HG03039 (cell line): ENCODE measurements at regions not wholly inside any gene's neighbourhood (a gene's known extent, or its start where the extent isn't known, plus 50 kb on each side); places are given as distances from the start of the nearest gene placed in this dataset.

Experiments used
- ATAC-seq: cut with Tn5 transposase; IDR thresholded peaks from one replicate; pipeline ENCODE4 v1.9.1; 2021; ENCODE audit warnings: mild to moderate bottlenecking, moderate library complexity; ENCODE audit not compliant: unreplicated experiment

DNA sequence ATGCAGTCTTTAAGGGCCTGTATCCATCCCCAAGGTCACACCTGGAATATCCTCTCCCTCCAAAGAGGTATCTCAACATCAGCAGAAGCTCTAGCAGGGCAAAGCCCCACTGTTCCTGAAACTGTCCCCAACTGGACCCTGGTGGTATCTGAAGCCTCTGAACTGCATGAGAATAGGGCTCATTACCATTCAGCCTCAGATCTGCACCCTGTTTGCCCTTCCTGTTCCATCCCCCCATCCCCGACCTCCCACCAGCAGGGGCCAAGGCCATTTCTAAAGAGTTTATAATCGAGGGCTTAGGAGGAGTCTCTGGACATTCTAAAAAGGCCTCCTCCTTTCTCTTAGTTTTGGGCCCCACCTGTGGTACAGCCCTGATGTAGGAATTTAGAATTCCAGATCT lies 74.0 kb upstream of the THY1 start:
- ATAC-seq, result no peak

DNA sequence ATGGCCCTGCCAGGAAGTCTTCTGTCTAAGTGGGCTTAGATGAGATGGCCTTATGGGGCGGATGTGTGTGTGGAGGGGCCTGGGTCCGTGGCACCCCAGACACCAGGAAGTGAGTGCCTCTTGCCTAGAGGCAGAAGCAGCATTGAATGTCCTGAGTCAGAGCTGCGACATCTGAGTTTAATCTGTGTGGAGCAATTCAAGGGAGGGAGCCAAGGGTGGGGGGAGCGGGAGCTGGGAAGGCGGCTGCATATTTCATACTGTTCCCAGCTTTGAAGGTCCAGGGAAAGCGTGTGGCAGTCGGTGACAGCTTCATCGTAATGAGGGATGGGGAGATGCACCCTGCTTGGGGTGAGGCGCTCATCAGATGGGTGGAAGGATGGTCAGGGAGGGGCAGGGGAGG lies 73.5 kb upstream of the THY1 start:
- no peak for ATAC-seq

DNA sequence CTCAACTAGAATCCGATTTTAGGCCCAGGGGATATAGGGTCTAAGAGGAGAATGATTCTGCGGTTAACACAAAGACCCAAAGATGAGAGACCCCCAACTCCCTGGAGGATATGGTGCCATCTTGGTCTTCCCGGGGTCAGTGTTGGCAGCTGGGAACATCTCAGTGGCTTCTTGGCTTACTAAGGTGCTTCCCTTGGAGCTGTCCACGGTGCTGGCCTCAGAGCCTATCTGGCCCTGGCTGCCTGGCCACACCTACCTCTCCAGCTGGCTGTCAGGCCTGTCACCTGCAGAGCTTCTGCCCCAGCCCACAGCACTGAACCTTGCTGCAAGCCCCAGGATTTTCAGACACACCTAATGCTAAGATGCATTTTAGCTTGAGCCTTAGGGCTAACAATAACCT lies 70.7 kb upstream of the THY1 start:
- no peak for ATAC-seq

DNA sequence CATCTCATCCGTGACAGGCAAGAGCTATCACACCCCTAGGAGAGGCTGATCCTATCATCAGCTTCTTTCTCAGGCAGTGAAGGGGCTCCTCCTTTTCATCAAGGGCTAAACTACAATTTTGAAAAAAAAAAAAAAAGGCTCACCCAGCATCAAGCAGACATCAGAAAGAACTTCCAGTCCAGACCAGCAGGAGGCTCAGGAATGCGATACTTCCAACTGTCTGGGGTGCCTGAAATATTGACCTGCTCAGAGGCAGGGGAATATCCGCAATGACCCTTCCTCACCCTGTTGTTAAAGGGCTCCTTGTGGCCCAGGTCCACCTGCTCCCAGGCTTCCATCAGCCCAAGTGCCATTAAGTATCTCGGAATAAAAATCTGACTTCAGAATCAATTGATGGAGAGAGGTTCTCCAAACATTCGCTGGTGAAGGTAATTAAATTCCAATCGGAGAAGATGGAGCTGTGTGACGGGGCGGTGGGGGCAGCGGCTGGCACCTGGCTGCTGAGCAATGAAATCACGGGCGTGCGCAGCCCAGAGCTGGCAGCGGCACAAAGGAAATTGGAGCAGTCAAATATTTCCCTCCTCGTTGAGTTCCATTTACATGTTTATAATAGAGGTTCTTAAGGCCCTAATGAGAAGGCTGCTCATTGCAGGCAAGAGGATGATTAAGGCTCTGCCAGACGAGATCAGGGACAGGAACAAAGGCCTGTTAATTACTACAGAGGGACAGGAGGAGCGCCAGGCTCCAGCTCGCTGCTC lies 69.0 kb upstream of the THY1 start:
- no peak for ATAC-seq

DNA sequence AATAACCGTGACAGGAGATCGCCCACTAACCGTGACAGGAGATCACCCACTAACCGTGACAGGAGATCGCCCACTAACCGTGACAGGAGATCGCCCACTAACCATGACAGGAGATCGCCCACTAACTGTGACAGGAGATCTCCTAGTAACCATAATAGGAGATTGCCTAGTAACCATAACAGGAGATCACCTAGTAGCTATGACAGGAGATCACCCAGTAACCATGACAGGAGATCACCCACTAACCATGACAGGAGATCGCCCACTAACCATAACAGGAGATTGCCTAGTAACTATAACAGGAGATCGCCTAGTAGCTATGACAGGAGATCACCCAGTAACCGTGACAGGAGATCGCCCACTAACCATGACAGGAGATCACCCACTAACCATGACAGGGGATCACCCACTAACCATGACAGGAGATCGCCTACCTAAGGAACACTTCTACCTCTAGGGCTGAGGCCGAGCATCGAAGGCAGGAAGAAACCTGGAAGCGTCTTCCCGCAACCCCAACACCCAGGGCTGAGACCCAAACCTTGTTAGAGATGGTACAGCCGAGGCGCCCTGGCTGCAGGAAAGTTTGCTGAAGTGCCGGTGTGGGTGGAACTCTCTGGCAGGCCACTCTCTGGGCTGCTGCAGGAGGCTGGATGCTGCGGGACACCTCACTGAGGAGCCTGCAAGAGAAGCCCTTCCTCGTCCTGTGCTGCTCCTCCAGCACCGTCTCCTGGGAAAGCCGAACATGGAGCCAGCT lies 67.5 kb upstream of the THY1 start:
- ATAC-seq, result no peak

DNA sequence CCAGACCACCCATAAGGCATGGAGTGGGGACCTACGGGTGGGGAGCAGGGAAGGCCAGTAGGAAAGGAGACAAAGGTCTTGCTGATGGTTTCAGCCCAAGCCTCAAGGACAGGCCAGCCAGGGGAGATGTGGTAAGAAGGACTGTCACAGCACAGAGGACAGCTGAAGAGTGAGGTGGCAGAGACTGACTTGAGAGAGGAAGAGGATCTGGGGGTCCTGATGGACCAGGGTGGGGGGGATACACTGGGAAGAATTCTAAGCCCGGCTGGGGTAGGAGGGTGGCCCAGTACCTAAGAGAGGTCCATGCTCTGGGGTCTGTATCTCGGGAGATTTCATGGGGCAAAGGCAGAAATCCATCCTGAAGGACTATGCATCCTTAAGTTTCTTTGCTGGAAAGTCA lies 66.1 kb upstream of the THY1 start:
- no peak for ATAC-seq

DNA sequence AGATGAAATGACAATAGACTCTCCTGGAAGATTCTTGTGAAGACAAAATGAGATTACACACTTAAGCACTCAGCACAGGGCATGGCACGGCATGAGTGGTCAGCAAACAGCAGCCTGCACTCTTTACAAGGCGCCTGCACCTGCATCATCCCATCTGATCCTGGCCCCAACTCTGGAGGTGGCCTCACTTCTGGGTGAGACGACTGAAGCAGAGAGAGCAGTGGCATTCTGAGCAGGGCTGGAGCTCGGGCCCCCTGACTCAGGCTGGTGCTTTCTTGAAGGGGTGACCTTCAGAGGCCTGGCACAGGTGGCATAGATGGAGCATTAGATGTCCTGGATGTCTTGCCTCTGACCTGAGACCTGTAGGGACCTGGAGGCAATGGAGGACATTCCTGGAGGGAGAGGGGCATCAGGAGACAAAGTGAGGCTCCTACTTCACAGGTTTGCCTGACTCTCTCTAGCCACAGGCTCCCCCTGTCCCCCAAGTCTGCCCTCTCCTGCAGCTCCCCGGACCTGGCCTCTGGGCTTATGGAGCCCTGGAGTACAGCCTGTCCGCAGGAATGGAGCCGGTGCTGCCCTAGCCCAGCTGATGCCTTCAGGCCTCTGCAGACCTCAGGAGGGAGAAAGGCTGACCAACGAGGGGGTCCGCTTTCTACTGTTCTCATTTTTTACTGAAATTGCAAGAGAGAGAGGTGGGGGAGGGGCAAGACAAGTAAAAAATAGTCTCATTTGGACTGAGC lies 65.5 kb upstream of the THY1 start:
- ATAC-seq, result no peak

DNA sequence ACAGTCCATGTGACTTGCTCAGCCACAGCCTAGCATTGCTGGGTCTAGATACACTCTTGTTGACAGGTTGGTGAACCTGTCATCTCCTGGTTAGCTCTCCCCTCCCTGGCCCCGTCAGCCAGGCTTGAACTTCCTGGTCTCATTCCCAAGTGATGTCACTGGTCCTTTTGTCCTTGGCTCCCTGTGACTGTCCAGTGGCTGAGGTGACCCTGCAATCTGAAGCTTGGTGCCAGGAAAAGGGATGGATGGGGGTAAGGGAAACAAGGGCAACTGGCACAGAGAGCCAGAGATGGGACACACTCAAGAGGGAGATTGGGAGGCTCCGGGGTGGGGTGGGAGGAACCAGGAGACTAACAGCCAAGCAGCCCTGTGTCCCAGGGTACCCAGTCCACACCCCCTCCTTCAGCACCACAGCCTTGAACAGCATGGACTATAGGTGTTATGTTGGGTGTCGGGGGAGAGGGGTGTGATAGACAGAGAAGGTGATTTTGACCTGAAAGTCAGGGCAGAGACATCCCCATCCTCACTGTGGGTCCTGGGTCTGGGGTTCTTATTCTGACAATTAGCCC lies 63.8 kb upstream of the THY1 start:
- no peak for ATAC-seq

DNA sequence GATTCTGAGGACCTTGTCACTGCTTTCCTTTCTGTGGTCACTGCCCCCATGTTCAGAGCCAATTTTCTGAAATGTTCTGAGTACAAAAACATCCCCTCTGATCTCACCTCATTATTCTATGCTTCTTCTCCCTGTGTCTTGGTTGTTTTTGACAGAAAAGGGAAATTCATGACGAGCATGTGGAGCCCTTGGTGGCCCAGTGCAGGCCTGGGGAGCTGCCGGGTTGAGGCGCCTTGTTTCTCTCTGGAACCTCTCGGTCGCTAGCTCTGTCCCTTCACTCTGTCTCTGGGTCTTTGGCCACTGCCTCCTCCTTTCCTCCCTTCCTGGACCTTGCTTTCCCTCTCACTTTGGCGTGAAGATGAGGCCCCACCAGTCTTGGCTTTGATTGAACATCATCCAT lies 63.0 kb upstream of the THY1 start:
- no peak for ATAC-seq

DNA sequence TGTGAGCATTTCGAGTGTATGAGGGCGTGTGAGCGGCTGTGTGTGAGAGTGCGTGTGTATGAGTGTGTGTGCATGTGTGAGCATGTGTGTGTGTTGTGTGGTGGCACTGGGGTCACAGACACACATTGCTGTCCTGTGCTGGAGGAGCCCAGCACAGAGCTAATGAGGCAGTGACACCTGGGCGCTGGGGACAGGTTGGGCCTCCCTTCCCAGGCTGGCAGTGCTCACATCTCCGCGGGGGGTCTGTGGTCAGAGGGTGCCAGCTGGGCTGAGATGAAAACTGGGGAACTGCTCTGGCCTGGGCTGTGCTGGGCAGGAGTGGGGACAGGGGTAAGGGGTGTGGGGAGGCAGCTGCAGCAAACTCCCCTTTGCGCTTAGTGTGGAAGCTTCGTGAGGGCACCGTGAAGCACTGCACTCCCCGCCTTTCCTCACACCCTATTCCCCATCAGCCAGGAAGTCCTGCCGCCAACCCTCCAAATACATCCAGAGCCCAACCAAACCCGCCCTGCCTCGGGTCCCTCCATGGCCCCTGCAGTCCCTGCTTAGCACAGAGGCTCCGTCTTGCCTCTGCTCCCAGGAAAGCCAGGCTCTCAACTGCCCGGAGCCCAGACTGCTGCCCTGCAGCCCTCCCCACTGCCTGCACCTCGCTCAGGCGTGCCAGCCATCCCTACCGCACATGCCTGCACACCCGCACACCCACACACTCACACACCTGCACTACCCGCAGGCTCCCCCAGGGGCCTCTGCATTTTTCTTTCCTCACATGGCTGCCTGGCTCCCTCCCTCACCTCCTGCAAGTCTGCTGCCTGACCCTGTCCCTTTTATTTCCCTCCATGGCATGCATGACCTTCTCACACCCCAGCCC lies 62.0 kb upstream of the THY1 start:
- ATAC-seq, result no peak

DNA sequence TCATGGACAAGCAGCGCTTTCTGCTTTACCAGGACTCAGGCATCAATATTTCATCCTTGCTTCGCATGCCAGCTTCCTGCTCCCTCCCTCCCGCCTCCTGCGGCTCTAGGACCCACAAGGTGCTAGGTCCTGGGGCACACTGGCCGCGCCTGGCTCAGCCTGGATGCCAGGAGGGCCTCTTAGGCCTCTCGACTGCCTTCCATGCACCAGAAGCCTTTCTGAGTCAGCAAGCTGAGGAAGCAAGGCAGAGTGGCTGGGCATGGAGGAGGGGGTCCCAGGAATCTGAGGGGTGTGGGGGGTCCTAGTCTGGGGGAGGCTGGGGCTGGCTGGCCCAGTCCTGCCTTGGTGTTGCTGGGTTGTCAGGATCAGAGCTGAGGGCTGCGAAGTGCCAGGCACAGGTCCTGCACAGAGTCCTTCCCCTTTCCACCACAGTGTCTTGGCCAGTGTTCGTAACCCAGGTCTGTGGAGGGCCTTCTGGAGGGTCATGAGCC lies 61.0 kb upstream of the THY1 start:
- ATAC-seq, result no peak

DNA sequence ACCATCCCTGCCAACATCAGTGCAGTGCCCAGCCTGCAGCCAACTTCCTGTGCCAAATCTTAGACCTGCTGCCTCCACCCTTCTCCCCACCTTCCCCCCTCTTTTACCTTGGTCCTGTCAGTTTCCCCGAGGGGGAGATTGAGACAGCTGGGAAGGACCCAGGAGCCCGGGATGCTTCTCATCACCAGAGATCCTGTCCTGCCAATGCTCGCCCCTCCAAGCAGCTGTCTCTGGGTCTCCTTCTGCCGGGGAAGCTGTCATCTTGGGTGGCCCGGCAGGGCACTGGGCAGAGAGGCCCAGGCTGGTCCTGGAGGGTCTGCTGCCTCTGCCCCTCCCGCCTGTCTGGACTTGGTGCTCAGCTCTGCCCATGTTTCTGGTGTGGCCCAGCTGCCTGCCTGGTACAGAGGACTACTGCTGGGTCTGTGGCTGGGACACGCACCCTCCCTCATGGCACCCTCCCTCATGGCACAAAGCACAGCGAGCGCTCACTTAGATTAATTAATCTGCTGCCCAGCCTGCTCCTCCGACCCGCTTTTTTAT lies 60.4 kb upstream of the THY1 start:
- no peak for ATAC-seq

DNA sequence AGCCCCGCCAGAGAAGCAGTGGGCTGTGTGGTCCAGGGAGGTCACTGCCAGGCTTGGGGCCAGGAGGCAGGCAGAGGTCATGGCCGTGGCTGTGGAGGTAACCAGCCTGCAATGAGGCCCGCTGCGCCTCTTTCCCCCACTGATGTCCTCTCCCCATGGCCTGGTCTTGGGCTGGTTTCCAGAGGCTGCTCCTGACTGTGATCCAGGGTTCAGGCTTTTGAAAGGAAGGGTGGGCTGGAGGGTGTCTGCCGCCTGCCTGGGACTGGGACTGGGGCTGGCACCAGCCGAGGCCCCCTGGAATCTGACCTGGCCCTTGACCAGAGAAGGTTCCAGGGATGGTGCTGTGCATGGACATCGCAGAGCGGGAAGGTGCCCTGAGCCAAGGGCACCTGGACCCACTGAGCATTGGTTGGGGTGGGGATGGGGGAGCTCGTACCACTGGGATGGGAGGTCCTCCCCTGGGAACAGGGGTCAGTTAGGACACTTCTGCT lies 59.6 kb upstream of the THY1 start:
- ATAC-seq, result no peak

DNA sequence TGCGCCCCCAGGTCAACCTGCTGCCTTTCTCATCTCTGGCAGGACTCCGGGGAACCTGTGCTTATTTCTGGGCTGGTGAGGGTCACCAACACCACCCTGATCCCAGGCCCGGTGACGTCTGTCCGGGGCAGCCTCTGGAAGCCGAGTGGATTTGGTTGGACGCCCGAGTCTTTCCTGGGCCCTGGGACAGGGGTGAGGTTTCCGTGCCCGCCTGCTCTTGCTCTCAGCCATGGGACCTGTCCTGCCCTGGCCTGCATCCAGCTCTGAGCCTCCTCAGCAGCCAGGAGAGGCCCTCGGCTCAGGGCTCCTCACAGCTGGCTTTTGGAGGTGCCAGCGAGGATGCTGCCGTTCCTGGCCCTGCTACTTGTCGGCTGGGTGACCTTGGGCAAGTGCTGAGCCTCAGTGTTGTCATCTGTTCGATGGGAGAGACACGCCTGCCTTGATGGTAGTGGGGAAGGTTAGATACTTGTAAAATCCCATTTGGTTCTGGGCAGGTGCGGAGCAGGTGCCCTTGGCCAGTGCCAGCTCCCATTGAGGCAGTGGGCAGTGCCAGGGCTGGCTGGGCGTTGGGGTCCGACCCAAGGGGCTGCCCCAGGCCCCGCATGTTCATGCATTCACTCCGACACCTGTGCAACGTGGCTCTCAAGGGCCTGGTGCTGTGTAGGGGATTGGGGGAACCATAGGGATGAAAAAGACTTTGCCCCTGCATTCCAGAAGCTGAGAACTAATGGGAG lies 58.9 kb upstream of the THY1 start:
- no peak for ATAC-seq

DNA sequence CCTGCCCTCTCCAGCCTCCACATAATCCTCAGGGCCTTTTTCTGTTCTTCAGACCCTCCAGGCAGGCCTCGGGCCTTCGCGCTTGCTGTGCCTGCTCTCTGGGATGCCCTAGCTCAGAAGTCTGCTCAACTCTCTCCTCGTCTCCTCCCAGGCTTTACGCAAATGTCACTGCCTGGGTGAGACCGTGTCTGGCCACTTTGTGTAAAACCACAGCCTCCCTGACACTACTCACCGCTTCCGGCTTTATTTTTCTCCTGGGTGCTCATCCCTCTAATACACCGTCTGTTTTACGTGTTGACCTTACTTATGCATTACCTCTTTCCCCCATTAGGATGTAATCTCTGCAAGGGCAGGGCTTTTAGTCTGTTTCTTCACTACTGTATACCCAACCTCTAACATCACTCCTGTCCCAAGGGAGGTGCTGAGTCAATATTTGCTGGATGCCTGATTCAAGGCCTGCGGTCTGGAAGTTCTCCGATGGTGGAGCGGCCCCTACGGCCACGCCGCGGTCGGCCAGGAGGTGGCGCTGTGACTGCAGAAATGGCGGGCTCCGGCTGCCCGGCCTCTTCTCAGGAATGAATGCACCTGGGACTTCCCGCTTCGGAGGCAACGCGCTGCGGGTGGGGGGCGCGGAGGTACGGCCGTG lies 58.2 kb upstream of the THY1 start:
- ATAC-seq, result no peak

DNA sequence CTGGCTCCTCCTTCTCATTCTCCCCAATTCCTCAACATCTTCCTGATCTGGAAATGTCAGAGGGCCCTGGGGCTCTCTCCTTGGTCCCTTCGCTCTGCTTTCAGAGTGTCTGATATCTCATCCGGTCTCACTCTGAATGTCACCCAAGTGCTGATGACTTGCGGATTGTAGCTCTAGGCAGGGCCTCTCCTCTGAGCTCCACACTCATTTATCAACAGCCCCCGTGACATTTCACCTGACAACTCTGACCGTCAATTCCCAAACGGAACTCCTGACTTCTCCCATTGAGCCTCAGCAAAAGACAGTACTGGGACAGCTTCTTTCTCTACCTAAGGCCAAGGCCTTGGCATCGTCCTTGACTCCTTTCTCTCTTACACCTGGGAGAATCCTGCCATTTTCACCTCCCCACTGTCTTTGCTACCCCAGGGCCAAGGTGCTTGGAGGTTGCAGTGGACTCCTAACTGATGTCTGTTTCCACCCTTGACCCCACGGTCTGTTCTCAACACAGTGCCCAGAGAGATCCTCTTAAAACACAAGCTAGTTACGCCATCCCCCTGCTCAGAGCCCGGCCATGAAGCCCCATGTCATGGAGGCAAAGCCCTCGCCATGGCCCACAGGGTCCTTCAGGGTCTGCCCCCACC lies 57.5 kb upstream of the THY1 start:
- ATAC-seq, result no peak

DNA sequence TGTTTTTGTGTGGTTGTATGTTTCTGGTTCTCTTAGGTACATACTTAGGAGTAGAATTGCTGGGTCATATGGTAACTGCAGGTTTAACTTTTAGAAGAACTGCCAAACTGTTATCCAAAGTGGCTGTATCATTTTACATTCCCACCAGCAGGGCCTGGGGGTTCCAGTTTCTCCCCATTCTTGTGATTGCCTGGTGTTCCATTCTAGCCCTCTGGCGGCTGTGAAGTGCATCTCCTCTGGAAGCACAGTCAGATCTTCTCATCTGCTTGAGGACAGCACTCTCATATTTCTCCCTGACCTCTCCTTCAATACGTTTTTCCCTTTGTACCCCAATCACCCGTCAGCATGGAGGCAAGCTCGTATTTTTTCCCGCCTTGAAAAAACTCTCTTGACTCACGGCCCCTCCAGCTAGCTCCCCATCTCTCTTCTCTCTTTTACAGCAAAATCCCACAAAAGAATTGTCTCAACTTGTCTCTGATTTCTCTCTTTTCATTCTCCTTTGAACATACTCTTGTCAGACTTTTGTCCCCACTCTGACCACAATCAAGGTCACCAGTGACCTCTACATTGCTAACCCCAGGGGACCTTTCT lies 56.8 kb upstream of the THY1 start:
- ATAC-seq, result no peak

DNA sequence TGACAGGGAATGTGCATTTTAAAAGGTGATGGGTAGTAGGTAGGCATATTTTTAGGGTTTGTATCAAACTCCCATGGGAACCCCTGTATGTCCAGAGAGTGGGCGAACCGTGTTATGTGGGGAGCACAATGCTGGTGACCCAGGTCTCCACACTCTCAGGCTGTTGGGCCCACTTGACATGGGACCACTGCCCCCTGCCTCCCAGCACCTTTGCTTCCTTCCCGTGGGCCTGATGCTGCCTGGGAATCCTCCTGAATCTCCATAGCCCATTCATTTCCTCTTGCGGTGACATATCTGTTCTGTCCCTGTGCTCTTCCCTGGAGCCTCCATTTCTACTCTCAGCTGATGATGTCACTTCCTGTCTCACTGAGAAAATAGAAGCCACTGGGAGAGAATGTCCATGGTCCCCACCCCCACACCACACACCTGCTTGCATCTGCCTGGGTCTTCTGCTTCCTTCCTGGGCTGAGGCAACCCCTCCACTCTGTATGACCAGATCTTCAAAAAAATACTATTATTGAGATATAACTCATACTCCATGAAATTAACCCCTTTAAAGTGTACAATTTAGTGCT lies 55.8 kb upstream of the THY1 start:
- no peak for ATAC-seq
